Suprapubic skin (tissue), 4 donors: ENCODE measurements at regions not wholly inside any gene's neighbourhood (a gene's known extent, or its start where the extent isn't known, plus 50 kb on each side); places are given as distances from the start of the nearest gene placed in this dataset.

Source experiments
- DNase-seq, 2 donors: peaks; one replicate each; pipeline ENCODE4 v3.0.0-alpha.2; 2019; ENCODE audit warnings: low spot score in 2 of 2
- H3K27ac ChIP-seq: fragments of 200-600 bp; sonication (generic); one replicate; pipeline ENCODE4 v1.5.1; 2019
- H3K27me3 ChIP-seq: fragments of 200-600 bp; sonication (generic); one replicate; pipeline ENCODE4 v1.5.1; 2019
- H3K36me3 ChIP-seq: fragments of 200-600 bp; sonication (generic); one replicate; pipeline ENCODE4 v1.5.1; 2019
- H3K4me1 ChIP-seq: fragments of 200-600 bp; sonication (generic); one replicate; pipeline ENCODE4 v1.5.1; 2019
- H3K4me3 ChIP-seq: fragments of 200-600 bp; sonication (generic); one replicate; pipeline ENCODE4 v1.5.1; 2019; ENCODE audit warnings: mild to moderate bottlenecking
- H3K9me3 ChIP-seq: fragments of 200-600 bp; sonication (generic); one replicate; pipeline ENCODE4 v1.5.1; 2019
- CTCF ChIP-seq, 2 donors: fragments of 200-600 bp in 1 of 2; fragments of 450-650 bp in 1 of 2; sonication (generic) in 1 of 2; IDR thresholded peaks; one replicate each; pipeline ENCODE4 v1.5.1; 2016 to 2019; ENCODE audit warnings: antibody characterized with exemption in 2 of 2, mild to moderate bottlenecking in 1 of 2, moderate library complexity in 1 of 2
- EP300 ChIP-seq: sonication (generic); formaldehyde crosslinking; IDR thresholded peaks from one replicate; pipeline ENCODE4 v1.6.1; 2017; ENCODE audit warnings: antibody characterized with exemption
- POLR2A ChIP-seq, 2 donors: fragments of 450-650 bp; IDR thresholded peaks; one replicate each; pipeline ENCODE4 v1.6.1; 2017; ENCODE audit warnings: antibody characterized with exemption in 2 of 2, mild to moderate bottlenecking in 2 of 2, moderate library complexity in 2 of 2
- POLR2AphosphoS5 ChIP-seq, 3 donors: sonication (generic); formaldehyde crosslinking; IDR thresholded peaks; one replicate each; pipeline ENCODE4 v1.6.1; 2017; ENCODE audit warnings: antibody characterized with exemption in 3 of 3
- WGBS: methylation state at CpG from one replicate; pipeline ENCODE4 v1.1.5; 2018; 5-methylcytosine and 5-hydroxymethylcytosine counted together

DNA sequence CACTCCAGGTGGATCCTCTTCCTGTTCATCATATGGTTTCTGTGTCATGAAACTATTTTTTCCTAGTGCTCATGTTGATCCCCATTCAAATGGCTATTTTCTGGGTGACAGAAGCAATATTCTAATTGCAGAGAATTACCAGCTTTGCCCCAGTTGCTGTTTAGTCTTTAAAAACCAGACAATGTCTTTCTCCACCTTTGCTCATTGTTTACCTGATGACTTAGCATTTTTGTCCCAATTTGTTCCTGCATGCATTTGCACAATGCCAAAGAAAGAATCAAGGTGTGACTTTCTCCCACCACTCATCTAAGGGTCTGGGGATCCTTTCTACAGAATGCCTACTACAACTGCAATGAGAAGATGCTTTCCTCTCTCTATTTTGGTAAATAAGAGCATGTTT is 439.9 kb upstream of the MAF start:
- Histone ChIP-seq H3K27me3 (no peaks in the 10 kb centered on the region), H3K4me1 (peaks cover 20% of the 10 kb centered on the region), H3K27ac (peak overlapping the region; percentile 58), H3K36me3 (no peaks in the 10 kb centered on the region), H3K4me3 (no peak overlapping the region), H3K9me3 (no peaks in the 10 kb centered on the region)
- DNase-seq, result no peak
- TF ChIP-seq CTCF (IDR thresholded peaks at IDR 0.05), result no peak

GRCh38 chr16:80039777-80040176 is 439.2 kb upstream of the MAF start:
- no peak for DNase-seq
- WGBS, result 83% methylated on average over 2 of the region's 2 CpGs
- Histone ChIP-seq H3K27me3 (no peaks in the 10 kb centered on the region), H3K4me3 (no peak overlapping the region), H3K4me1 (peaks cover 20% of the 10 kb centered on the region), H3K36me3 (no peaks in the 10 kb centered on the region), H3K27ac (peak overlapping the region; percentile 58), H3K9me3 (no peaks in the 10 kb centered on the region)
- TF ChIP-seq EP300, result no peak
- no peak for TF ChIP-seq POLR2A (IDR thresholded peaks at IDR 0.05)
- TF ChIP-seq CTCF (IDR thresholded peaks at IDR 0.05), result no peak
- no peak for TF ChIP-seq POLR2AphosphoS5 (IDR thresholded peaks at IDR 0.05)

DNA sequence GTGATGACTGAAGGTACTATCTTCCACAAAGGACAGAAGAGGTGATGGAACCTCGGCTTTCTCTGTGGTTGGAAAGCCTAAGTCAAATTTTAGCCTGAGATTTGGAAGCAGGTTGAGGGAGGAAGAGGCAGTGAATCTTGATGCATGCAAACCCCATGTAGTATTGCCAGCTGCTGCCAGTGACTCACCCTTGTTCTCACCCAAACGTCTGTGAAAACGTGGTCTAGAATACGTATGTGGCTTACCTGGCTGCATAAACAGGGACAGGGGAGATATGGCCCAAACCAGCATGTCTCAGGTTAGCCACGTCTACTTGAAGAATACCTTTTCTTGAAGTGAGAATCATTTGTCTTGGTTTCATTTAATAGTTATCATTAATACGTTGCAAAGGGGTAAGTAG is 438.0 kb upstream of the MAF start:
- H3K9me3 ChIP-seq, result no peaks in the 10 kb centered on the region
- peaks cover 20% of the 10 kb centered on the region for H3K4me1 ChIP-seq
- H3K27ac ChIP-seq, result no peak overlapping the region
- H3K27me3 ChIP-seq, result no peaks in the 10 kb centered on the region
- DNase-seq, result no peak
- no peak for TF ChIP-seq POLR2AphosphoS5 (IDR thresholded peaks at IDR 0.05)
- TF ChIP-seq CTCF (IDR thresholded peaks at IDR 0.05), result no peak
- no peak for TF ChIP-seq EP300
- no peak for TF ChIP-seq POLR2A (IDR thresholded peaks at IDR 0.05)
- H3K4me3 ChIP-seq, result no peak overlapping the region
- no peaks in the 10 kb centered on the region for H3K36me3 ChIP-seq
- WGBS, result 57% methylated on average over 6 of the region's 6 CpGs

GRCh38 chr16:80034948-80035663 is 434.6 kb upstream of the MAF start:
- 79% methylated on average over 8 of the region's 8 CpGs for WGBS
- no peak for DNase-seq
- no peak for TF ChIP-seq EP300
- TF ChIP-seq POLR2A (IDR thresholded peaks at IDR 0.05), result no peak
- no peak for TF ChIP-seq POLR2AphosphoS5 (IDR thresholded peaks at IDR 0.05)
- no peak for TF ChIP-seq CTCF (IDR thresholded peaks at IDR 0.05)

DNA sequence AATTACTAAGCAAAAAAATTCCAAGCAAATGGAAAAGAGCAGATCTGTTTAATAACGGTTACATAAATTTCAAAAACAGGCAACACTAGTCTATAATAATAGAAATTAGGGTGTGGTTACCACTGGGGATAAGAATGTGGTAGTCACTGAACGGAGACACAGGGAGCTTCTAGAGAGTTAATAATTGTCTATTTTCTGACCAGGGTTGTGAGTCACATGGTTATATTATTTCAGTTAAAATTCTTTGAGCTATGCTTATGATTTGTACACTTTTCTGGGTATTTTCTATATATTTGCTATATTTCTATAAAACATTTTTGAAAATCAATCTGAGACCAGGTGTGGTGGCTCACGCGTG is 433.9 kb upstream of the MAF start:
- Histone ChIP-seq H3K4me1 (peaks cover 10% of the 10 kb centered on the region), H3K4me3 (no peak overlapping the region), H3K36me3 (no peaks in the 10 kb centered on the region), H3K27me3 (no peaks in the 10 kb centered on the region), H3K9me3 (no peaks in the 10 kb centered on the region), H3K27ac (no peak overlapping the region)
- 90% methylated on average over 4 of the region's 4 CpGs for WGBS
- DNase-seq, result no peak
- no peak for TF ChIP-seq EP300
- no peak for TF ChIP-seq POLR2AphosphoS5 (IDR thresholded peaks at IDR 0.05)
- no peak for TF ChIP-seq POLR2A (IDR thresholded peaks at IDR 0.05)
- TF ChIP-seq CTCF (IDR thresholded peaks at IDR 0.05), result no peak

More at GRCh38 chr16:80034948-80035663, 434.6 kb upstream of the MAF start:
- no peaks in the 10 kb centered on the region for H3K9me3 ChIP-seq
- H3K27ac ChIP-seq, result no peak overlapping the region
- H3K4me3 ChIP-seq, result no peak overlapping the region
- no peaks in the 10 kb centered on the region for H3K27me3 ChIP-seq
- H3K36me3 ChIP-seq, result no peaks in the 10 kb centered on the region
- peaks cover 4% of the 10 kb centered on the region for H3K4me1 ChIP-seq
